ENCODE measurements at regions not wholly inside any gene's neighbourhood (a gene's known extent, or its start where the extent isn't known, plus 50 kb on each side); places are given as distances from the start of the nearest gene placed in this dataset.
A peak's percentile ranks its signal among the peaks of the same experiment; 100 is the strongest.
"Not testable (repeated sequence)": the region's sequence is repeated elsewhere in the genome, so short reads cannot be mapped to it uniquely, and the experiment has no call there.

DNA sequence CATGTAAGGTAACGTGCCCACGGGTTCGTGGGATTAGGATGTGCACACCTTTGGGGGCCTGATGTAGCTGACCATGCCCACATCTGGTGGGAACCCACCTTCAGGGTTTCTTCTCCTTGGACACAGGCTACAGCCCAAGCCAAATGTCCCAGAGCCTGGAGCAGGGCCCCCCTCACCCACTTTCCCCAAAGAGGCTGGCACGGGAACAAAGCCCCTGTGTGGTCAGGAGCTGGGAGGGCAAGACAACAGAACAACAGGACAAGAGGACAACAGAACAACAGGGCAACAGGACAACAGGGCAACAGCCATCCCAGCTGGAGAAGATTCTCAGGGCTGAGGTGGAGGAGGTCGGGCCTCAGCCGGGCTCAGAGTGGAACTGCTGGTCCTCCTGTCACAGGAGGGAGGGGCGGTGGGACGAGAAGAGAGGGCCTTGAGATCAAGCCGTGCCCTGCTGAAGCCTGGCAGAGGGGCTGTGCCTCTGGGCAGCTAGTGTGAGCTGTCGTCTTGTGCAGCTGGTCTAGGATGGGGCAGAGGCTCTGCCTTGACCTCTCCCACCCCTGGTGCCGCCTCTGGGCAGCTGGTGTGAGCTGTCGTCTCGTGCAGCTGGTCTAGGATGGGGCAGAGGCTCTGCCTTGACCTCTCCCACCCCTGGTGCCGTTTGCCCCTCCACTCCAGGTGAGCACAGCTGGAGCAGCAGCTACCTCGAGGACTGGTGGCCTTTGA lies 323.7 kb downstream of the CACNA1B start:
- H3K36me3 Mint-ChIP-seq (ENCODE audit: insufficient read depth, unreplicated experiment); DNase-seq (ENCODE audit: unreplicated experiment); H3K9me3 Mint-ChIP-seq (ENCODE audit: unreplicated experiment); H3K4me3 Mint-ChIP-seq (ENCODE audit: unreplicated experiment); POLR2A ChIA-PET; BruUV-seq (replicated peaks); CTCF ChIA-PET; intact Hi-C loops (cut with micrococcal nuclease); H3K4me1 Mint-ChIP-seq (ENCODE audit: insufficient read depth, unreplicated experiment); H3K27ac Mint-ChIP-seq (ENCODE audit: low read depth, unreplicated experiment): not testable (repeated sequence)
- peaks cover 15% of the 10 kb centered on the region for H3K27me3 Mint-ChIP-seq (ENCODE audit: insufficient read depth, unreplicated experiment)

DNA sequence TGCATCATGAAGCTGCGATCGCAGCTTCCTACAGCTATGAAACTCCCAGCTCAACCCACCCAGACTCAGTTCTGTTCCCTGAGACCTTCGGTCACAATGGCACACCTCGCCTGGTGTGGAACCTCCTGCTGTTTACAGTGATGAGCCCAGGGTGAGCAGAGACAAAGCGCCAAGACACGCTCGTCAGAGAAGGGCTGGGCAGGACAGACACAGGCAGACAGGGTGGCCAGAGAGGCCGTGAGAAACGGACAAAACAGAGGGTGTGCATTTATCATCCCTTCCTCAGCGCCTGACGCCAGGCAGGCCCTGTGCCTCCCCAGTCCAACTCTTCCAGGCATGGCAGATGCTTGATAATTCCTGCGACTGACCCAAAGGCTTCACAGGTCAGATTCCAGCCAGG lies 324.5 kb downstream of the CACNA1B start:
- H3K4me1 Mint-ChIP-seq (ENCODE audit: insufficient read depth, unreplicated experiment); CTCF ChIA-PET; intact Hi-C loops (cut with micrococcal nuclease); H3K4me3 Mint-ChIP-seq (ENCODE audit: unreplicated experiment); H3K9me3 Mint-ChIP-seq (ENCODE audit: unreplicated experiment); BruUV-seq (replicated peaks); H3K27ac Mint-ChIP-seq (ENCODE audit: low read depth, unreplicated experiment); DNase-seq (ENCODE audit: unreplicated experiment); POLR2A ChIA-PET; H3K36me3 Mint-ChIP-seq (ENCODE audit: insufficient read depth, unreplicated experiment): not testable (repeated sequence)
- H3K27me3 Mint-ChIP-seq (ENCODE audit: insufficient read depth, unreplicated experiment) = peaks cover 15% of the 10 kb centered on the region

DNA sequence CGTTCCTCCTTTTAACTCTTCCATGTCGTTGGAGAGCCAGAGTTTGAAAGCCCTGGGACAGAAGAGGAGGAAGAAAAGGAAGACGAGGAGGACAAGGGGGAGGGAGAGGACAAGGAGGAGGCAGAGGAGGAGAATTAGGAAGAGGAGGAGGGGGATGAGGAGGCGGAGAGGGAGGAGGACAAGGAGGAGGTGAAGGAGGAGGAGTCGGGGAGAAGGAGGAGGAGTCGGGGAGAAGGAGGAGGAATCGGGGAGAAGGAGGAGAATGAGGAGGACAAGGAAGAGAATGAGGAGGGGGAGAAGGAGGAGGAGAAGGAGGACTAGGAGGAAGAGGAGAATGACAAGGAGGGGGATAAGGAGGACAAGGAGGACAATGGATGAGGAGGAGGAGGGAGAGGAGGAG lies 325.7 kb downstream of the CACNA1B start:
- H3K4me1 Mint-ChIP-seq (ENCODE audit: insufficient read depth, unreplicated experiment); H3K4me3 Mint-ChIP-seq (ENCODE audit: unreplicated experiment); H3K27ac Mint-ChIP-seq (ENCODE audit: low read depth, unreplicated experiment); intact Hi-C loops (cut with micrococcal nuclease); CTCF ChIA-PET; H3K36me3 Mint-ChIP-seq (ENCODE audit: insufficient read depth, unreplicated experiment); POLR2A ChIA-PET; H3K9me3 Mint-ChIP-seq (ENCODE audit: unreplicated experiment); BruUV-seq (replicated peaks): not testable (repeated sequence)
- peaks cover 15% of the 10 kb centered on the region for H3K27me3 Mint-ChIP-seq (ENCODE audit: insufficient read depth, unreplicated experiment)
- DNase-seq (ENCODE audit: unreplicated experiment) = peak; percentile 28

DNA sequence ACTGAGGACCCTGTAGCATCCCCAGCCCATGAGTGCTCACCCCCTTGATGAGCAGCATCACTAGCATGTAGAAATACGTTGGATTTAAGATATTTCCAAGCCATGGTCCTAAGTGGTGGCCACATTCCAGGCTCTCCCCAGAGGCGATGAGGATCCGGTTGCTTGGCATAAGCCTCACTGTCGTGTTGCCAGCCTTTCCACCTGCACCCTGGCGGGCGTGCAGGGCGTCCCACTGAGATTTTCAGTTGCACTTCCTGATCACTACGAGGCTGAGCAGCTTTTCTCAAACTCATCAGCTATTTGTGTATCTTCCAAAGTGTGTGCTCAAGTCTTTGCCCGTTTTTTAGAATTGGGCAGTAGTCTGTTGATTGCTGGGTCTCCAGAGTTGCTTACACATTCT lies 326.3 kb downstream of the CACNA1B start:
- DNase-seq (ENCODE audit: unreplicated experiment); H3K9me3 Mint-ChIP-seq (ENCODE audit: unreplicated experiment); H3K36me3 Mint-ChIP-seq (ENCODE audit: insufficient read depth, unreplicated experiment); H3K4me3 Mint-ChIP-seq (ENCODE audit: unreplicated experiment); H3K27ac Mint-ChIP-seq (ENCODE audit: low read depth, unreplicated experiment); POLR2A ChIA-PET; CTCF ChIA-PET; intact Hi-C loops (cut with micrococcal nuclease); H3K4me1 Mint-ChIP-seq (ENCODE audit: insufficient read depth, unreplicated experiment); BruUV-seq (replicated peaks): not testable (repeated sequence)
- peaks cover 15% of the 10 kb centered on the region for H3K27me3 Mint-ChIP-seq (ENCODE audit: insufficient read depth, unreplicated experiment)

DNA sequence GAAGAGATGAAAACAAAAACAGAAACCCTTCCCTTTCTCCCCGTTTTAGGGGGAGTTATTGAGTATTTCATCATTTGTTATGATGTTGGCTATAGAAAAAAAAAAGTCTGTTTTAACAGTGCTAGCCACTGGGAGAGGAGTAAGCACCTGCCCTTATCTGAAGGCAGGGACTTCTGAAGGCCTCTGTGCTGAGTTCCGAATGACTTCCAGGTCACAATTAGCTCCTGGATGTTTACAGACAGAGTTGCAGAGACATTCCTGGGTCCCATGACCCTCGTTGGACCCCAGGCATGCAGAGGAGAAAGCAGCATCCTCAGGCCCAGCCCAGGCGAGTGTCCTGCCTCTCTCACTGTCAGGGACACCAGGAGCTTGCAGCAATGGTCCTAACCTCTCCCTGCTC lies 328.5 kb downstream of the CACNA1B start:
- H3K36me3 Mint-ChIP-seq (ENCODE audit: insufficient read depth, unreplicated experiment); H3K4me1 Mint-ChIP-seq (ENCODE audit: insufficient read depth, unreplicated experiment); intact Hi-C loops (cut with micrococcal nuclease); H3K9me3 Mint-ChIP-seq (ENCODE audit: unreplicated experiment); DNase-seq (ENCODE audit: unreplicated experiment); H3K27ac Mint-ChIP-seq (ENCODE audit: low read depth, unreplicated experiment); POLR2A ChIA-PET; H3K27me3 Mint-ChIP-seq (ENCODE audit: insufficient read depth, unreplicated experiment); BruUV-seq (replicated peaks); CTCF ChIA-PET; H3K4me3 Mint-ChIP-seq (ENCODE audit: unreplicated experiment): not testable (repeated sequence)

DNA sequence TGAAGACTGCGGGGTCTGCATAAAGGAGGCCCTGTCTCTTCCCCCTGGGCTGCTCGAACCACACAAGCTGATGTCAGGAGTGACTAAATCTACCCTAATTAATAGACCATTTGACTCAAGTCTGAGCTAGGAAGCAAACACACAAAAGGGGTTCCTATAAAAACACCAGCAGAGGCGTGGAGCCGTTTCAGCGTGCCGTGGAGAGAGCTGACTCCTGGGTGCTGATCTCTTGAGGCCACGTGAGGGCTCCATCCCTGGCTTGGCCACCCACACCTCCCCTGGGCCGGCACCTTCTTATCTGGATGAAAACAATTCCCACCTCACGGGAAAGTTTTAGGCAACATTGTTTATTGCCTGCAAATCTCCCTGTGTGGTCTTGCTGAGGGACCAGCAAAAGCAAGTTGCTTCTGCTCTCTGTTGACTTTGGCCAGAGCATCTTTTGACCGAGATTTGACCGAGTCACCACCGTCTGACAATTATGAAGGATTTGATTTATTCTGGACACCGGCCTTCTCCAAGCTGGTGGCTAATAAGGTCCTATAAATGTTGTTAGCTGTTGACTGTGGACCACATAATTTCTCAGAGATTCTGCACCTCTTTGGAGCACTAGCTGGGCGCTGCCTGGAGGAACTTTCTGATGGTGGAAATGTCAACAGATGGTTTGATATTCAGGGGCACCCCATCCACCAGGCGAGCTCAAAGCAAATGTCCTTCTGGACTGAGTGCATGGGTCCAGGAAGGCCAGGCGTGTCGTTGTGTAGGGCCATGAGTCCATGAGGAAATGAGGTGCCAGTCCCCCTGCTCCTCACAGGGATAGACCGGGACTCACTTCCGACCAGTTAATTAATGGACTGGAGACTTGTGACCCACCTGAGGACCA lies 330.0 kb downstream of the CACNA1B start:
- H3K27ac Mint-ChIP-seq (ENCODE audit: low read depth, unreplicated experiment); H3K4me3 Mint-ChIP-seq (ENCODE audit: unreplicated experiment); H3K36me3 Mint-ChIP-seq (ENCODE audit: insufficient read depth, unreplicated experiment); H3K27me3 Mint-ChIP-seq (ENCODE audit: insufficient read depth, unreplicated experiment); H3K4me1 Mint-ChIP-seq (ENCODE audit: insufficient read depth, unreplicated experiment); POLR2A ChIA-PET; intact Hi-C loops (cut with micrococcal nuclease); BruUV-seq (replicated peaks); DNase-seq (ENCODE audit: unreplicated experiment); H3K9me3 Mint-ChIP-seq (ENCODE audit: unreplicated experiment): not testable (repeated sequence)
- CTCF ChIA-PET = interaction anchor here (0.7 kb wide), 1 partner anchor 287 kb away, joined by 4 read pairs; no protein-coding TSS in a partner anchor

DNA sequence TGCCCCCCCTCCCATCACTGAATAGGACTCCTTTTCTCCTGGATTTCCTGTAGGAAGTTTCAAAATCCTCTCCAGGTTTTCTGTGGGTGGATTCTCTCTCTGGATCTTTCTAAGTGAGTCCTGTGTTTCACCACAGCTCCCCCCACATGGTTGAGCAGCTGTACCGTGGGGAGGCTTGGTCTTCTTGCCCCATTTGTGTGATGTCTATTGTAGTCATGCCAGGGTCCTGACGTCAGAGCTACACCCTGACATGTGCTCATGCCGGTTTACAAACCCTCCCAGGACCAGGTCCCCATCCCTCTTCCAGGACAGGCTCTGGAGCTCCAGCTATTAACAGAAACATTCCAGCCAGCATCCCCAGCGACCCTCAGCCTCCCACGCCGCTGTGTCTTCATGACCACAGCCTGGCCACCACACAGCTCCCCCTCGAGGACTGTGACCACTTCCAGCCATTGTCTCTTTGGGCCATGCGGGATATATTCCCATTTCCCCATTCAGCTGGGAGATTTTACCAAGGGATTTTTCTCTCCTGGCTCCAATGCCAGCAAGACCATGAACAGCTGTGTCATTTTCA lies 331.6 kb downstream of the CACNA1B start:
- BruUV-seq (replicated peaks); H3K4me1 Mint-ChIP-seq (ENCODE audit: insufficient read depth, unreplicated experiment); H3K27ac Mint-ChIP-seq (ENCODE audit: low read depth, unreplicated experiment); H3K27me3 Mint-ChIP-seq (ENCODE audit: insufficient read depth, unreplicated experiment); H3K9me3 Mint-ChIP-seq (ENCODE audit: unreplicated experiment); H3K4me3 Mint-ChIP-seq (ENCODE audit: unreplicated experiment); POLR2A ChIA-PET; DNase-seq (ENCODE audit: unreplicated experiment); H3K36me3 Mint-ChIP-seq (ENCODE audit: insufficient read depth, unreplicated experiment); intact Hi-C loops (cut with micrococcal nuclease); CTCF ChIA-PET: not testable (repeated sequence)

DNA sequence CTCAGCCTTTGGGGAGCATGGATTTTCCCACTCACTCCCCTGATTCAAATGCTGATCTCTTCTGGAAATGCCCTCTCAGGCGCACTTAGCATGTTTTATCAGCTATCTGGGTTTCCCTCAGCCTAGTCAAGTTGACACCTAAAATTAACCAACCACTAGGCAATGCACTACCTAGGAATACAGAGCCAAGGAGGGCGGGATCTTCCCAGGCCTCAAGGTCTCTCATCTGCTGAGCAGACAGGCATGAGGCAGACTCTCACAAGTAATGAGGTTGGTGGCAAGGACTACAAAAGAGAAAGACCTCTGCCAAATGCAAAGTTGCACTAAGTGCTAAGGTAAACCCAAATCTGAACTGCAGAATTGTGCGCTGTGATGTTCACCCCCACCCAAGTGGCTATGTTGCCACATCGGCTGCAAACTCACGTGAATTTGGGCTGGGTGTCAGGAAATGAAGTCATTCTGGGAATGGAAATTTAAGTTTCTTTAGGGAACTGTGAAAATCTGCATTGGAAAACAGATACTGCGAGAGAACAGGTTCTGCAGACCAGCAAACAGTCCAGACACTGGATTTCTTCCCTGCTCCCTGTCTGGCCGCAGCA lies 332.9 kb downstream of the CACNA1B start:
- BruUV-seq (replicated peaks); CTCF ChIA-PET; H3K36me3 Mint-ChIP-seq (ENCODE audit: insufficient read depth, unreplicated experiment); H3K27me3 Mint-ChIP-seq (ENCODE audit: insufficient read depth, unreplicated experiment); H3K4me3 Mint-ChIP-seq (ENCODE audit: unreplicated experiment); H3K9me3 Mint-ChIP-seq (ENCODE audit: unreplicated experiment); DNase-seq (ENCODE audit: unreplicated experiment); H3K4me1 Mint-ChIP-seq (ENCODE audit: insufficient read depth, unreplicated experiment); intact Hi-C loops (cut with micrococcal nuclease); H3K27ac Mint-ChIP-seq (ENCODE audit: low read depth, unreplicated experiment); POLR2A ChIA-PET: not testable (repeated sequence)

DNA sequence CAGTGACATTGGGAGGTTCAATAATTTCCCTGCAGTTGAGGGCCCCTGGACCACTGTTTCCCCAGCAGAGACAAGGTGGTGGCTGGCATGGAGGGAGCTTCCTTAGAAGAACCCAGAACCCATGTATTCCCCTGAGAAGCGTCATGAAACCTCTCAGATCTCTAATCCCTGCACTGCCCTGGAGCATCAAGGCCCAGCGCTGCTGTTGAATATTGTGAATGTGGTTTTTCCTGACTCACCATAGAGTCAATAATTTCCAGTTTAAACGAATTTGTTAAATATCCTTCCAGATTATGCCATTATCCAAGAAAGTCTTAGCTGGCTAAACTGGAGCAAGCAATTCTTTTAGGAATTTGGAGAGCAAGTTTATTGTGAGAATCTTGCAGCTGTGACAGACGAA lies 333.5 kb downstream of the CACNA1B start:
- H3K9me3 Mint-ChIP-seq (ENCODE audit: unreplicated experiment); H3K4me1 Mint-ChIP-seq (ENCODE audit: insufficient read depth, unreplicated experiment); H3K27ac Mint-ChIP-seq (ENCODE audit: low read depth, unreplicated experiment); H3K36me3 Mint-ChIP-seq (ENCODE audit: insufficient read depth, unreplicated experiment); CTCF ChIA-PET; H3K4me3 Mint-ChIP-seq (ENCODE audit: unreplicated experiment); H3K27me3 Mint-ChIP-seq (ENCODE audit: insufficient read depth, unreplicated experiment); POLR2A ChIA-PET; DNase-seq (ENCODE audit: unreplicated experiment); intact Hi-C loops (cut with micrococcal nuclease); BruUV-seq (replicated peaks): not testable (repeated sequence)
